ENCODE measurements at regions not wholly inside any gene's neighbourhood (a gene's known extent, or its start where the extent isn't known, plus 50 kb on each side); places are given as distances from the start of the nearest gene placed in this dataset.

- TF ChIP-seq, protein P1, sequence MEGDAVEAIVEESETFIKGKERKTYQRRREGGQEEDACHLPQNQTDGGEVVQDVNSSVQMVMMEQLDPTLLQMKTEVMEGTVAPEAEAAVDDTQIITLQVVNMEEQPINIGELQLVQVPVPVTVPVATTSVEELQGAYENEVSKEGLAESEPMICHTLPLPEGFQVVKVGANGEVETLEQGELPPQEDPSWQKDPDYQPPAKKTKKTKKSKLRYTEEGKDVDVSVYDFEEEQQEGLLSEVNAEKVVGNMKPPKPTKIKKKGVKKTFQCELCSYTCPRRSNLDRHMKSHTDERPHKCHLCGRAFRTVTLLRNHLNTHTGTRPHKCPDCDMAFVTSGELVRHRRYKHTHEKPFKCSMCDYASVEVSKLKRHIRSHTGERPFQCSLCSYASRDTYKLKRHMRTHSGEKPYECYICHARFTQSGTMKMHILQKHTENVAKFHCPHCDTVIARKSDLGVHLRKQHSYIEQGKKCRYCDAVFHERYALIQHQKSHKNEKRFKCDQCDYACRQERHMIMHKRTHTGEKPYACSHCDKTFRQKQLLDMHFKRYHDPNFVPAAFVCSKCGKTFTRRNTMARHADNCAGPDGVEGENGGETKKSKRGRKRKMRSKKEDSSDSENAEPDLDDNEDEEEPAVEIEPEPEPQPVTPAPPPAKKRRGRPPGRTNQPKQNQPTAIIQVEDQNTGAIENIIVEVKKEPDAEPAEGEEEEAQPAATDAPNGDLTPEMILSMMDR (IDR thresholded peaks at IDR 0.05): no peak
- TF ChIP-seq, protein P2, sequence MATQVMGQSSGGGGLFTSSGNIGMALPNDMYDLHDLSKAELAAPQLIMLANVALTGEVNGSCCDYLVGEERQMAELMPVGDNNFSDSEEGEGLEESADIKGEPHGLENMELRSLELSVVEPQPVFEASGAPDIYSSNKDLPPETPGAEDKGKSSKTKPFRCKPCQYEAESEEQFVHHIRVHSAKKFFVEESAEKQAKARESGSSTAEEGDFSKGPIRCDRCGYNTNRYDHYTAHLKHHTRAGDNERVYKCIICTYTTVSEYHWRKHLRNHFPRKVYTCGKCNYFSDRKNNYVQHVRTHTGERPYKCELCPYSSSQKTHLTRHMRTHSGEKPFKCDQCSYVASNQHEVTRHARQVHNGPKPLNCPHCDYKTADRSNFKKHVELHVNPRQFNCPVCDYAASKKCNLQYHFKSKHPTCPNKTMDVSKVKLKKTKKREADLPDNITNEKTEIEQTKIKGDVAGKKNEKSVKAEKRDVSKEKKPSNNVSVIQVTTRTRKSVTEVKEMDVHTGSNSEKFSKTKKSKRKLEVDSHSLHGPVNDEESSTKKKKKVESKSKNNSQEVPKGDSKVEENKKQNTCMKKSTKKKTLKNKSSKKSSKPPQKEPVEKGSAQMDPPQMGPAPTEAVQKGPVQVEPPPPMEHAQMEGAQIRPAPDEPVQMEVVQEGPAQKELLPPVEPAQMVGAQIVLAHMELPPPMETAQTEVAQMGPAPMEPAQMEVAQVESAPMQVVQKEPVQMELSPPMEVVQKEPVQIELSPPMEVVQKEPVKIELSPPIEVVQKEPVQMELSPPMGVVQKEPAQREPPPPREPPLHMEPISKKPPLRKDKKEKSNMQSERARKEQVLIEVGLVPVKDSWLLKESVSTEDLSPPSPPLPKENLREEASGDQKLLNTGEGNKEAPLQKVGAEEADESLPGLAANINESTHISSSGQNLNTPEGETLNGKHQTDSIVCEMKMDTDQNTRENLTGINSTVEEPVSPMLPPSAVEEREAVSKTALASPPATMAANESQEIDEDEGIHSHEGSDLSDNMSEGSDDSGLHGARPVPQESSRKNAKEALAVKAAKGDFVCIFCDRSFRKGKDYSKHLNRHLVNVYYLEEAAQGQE (IDR thresholded peaks at IDR 0.05; ENCODE audit: low read depth, low read length): no peak
- no peak for TF ChIP-seq EP300 (IDR thresholded peaks at IDR 0.05; ENCODE audit: borderline replicate concordance in 1 of 2, low read depth in 1 of 2, low read length in 1 of 2)
- no peak for TF ChIP-seq RAD21 (IDR thresholded peaks at IDR 0.05; ENCODE audit: low read length)
- no peak for TF ChIP-seq JUND (IDR thresholded peaks at IDR 0.05)
- TF ChIP-seq GABPA (IDR thresholded peaks at IDR 0.05; ENCODE audit: low read depth): no peak
- TF ChIP-seq POLR2AphosphoS5 (IDR thresholded peaks at IDR 0.05; ENCODE audit: low read depth, low read length): no peak
- TF ChIP-seq SIN3A (IDR thresholded peaks at IDR 0.05; ENCODE audit: borderline replicate concordance, low read depth, low read length): no peak
- TF ChIP-seq RFX5 (IDR thresholded peaks at IDR 0.05; ENCODE audit: low read length): no peak
- no peak for TF ChIP-seq CHD2 (IDR thresholded peaks at IDR 0.05; ENCODE audit: low read length, partially characterized antibody)
Observed at GRCh38 chr5:61687371-61687770, 355.3 kb downstream of the ZSWIM6 start.
